ENCODE measurements at regions not wholly inside any gene's neighbourhood (a gene's known extent, or its start where the extent isn't known, plus 50 kb on each side); places are given as distances from the start of the nearest gene placed in this dataset.

GRCh38 chr2:176626796-176627195 is 357.6 kb downstream of the MTX2 start:
- H3K4me2 ChIP-seq (ENCODE audit: insufficient read depth, low read length) = no peak overlapping the region
- H3K4me3 ChIP-seq (ENCODE audit: insufficient read depth, low read length) = no peak overlapping the region
- H3K79me2 ChIP-seq (ENCODE audit: insufficient read depth, low read length) = no peaks in the 10 kb centered on the region
- H3K4me1 ChIP-seq (ENCODE audit: insufficient read depth, low read length) = no peaks in the 10 kb centered on the region
- no peaks in the 10 kb centered on the region for H3K9me3 ChIP-seq (ENCODE audit: low read depth, low read length)
- no peaks in the 10 kb centered on the region for H3K27me3 ChIP-seq (ENCODE audit: insufficient read depth, low read length)
- DNase-seq (ENCODE audit: insufficient read length, low spot score, missing footprints) = peak; percentile 14
- TF ChIP-seq CTCF (IDR thresholded peaks at IDR 0.05; ENCODE audit: extremely low read depth, low read depth, low read length) = no peak
- no peak overlapping the region for H2AFZ ChIP-seq (ENCODE audit: low read length)
- no peak overlapping the region for H3K27ac ChIP-seq (ENCODE audit: low read depth, low read length)
- no peaks in the 10 kb centered on the region for H3K36me3 ChIP-seq (ENCODE audit: insufficient read depth, low read length)
- no peaks in the 10 kb centered on the region for H4K20me1 ChIP-seq (ENCODE audit: insufficient read depth, low read length)

DNA sequence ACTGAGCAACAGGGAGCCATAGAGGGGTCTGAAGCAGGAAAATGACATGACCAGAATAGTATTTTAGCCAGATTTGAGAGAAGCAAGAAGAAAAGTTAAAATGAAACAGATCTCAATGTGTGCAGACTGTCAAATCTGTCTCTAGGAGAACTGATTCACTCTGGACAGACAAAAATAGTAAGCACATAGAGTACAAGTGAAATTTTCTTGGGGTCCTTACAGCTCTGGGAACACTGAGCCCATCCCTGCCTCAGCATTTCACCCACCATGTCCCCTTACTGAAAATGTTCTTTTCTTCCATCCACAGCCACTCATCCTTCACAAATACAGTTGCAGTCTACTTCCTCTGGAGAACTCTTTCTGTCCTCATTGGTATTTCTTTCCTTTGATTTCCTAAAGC is 359.2 kb downstream of the MTX2 start:
- no peak overlapping the region for H2AFZ ChIP-seq (ENCODE audit: low read length)
- peaks cover 5% of the 10 kb centered on the region for H3K36me3 ChIP-seq (ENCODE audit: insufficient read depth, low read length)
- no peak overlapping the region for H3K4me3 ChIP-seq (ENCODE audit: insufficient read depth, low read length)
- H3K79me2 ChIP-seq (ENCODE audit: insufficient read depth, low read length) = no peaks in the 10 kb centered on the region
- no peaks in the 10 kb centered on the region for H4K20me1 ChIP-seq (ENCODE audit: insufficient read depth, low read length)
- no peaks in the 10 kb centered on the region for H3K27me3 ChIP-seq (ENCODE audit: insufficient read depth, low read length)
- no peaks in the 10 kb centered on the region for H3K4me1 ChIP-seq (ENCODE audit: insufficient read depth, low read length)
- no peak overlapping the region for H3K4me2 ChIP-seq (ENCODE audit: insufficient read depth, low read length)
- no peak overlapping the region for H3K27ac ChIP-seq (ENCODE audit: low read depth, low read length)
- TF ChIP-seq CTCF (IDR thresholded peaks at IDR 0.05; ENCODE audit: extremely low read depth, low read depth, low read length) = no peak
- no peak for DNase-seq (ENCODE audit: insufficient read length, low spot score, missing footprints)
- no peaks in the 10 kb centered on the region for H3K9me3 ChIP-seq (ENCODE audit: low read depth, low read length)

DNA sequence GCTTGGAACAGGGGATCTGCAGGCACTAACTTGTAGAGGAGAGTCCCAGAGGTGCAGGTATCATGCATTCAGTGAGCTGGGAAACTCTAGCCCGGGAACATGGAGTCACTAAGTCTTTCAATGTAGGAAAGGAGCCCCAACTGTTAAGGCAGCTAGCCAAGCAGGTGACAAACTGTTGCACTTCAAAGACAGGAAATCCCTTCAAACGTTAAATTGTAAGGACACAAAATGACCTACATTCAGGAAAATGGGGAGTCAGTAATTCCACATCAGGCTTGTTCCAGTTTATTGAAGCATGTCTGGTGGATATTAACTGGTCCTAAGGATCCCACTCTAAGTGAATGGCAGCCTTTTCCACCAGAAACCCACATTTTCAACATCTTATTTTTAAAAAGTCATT is 364.5 kb downstream of the MTX2 start:
- peaks cover 9% of the 10 kb centered on the region for H3K79me2 ChIP-seq (ENCODE audit: insufficient read depth, low read length)
- no peak overlapping the region for H3K4me2 ChIP-seq (ENCODE audit: insufficient read depth, low read length)
- H3K4me3 ChIP-seq (ENCODE audit: insufficient read depth, low read length) = no peak overlapping the region
- no peak for TF ChIP-seq CTCF (IDR thresholded peaks at IDR 0.05; ENCODE audit: extremely low read depth, low read depth, low read length)
- H2AFZ ChIP-seq (ENCODE audit: low read length) = no peak overlapping the region
- peaks cover 5% of the 10 kb centered on the region for H3K36me3 ChIP-seq (ENCODE audit: insufficient read depth, low read length)
- no peaks in the 10 kb centered on the region for H3K27me3 ChIP-seq (ENCODE audit: insufficient read depth, low read length)
- H3K9me3 ChIP-seq (ENCODE audit: low read depth, low read length) = no peaks in the 10 kb centered on the region
- H4K20me1 ChIP-seq (ENCODE audit: insufficient read depth, low read length) = no peaks in the 10 kb centered on the region
- no peak for DNase-seq (ENCODE audit: insufficient read length, low spot score, missing footprints)
- peaks cover 16% of the 10 kb centered on the region for H3K4me1 ChIP-seq (ENCODE audit: insufficient read depth, low read length)
- no peak overlapping the region for H3K27ac ChIP-seq (ENCODE audit: low read depth, low read length)

GRCh38 chr2:176636401-176636800 is 367.2 kb downstream of the MTX2 start:
- peaks cover 9% of the 10 kb centered on the region for H3K79me2 ChIP-seq (ENCODE audit: insufficient read depth, low read length)
- H3K4me3 ChIP-seq (ENCODE audit: insufficient read depth, low read length) = peak overlapping the region; percentile 39
- H3K9me3 ChIP-seq (ENCODE audit: low read depth, low read length) = no peaks in the 10 kb centered on the region
- peak overlapping the region; percentile 88 for H3K4me2 ChIP-seq (ENCODE audit: insufficient read depth, low read length)
- H2AFZ ChIP-seq (ENCODE audit: low read length) = no peak overlapping the region
- TF ChIP-seq CTCF (IDR thresholded peaks at IDR 0.05; ENCODE audit: extremely low read depth, low read depth, low read length) = no peak
- H4K20me1 ChIP-seq (ENCODE audit: insufficient read depth, low read length) = no peaks in the 10 kb centered on the region
- H3K27me3 ChIP-seq (ENCODE audit: insufficient read depth, low read length) = no peaks in the 10 kb centered on the region
- H3K4me1 ChIP-seq (ENCODE audit: insufficient read depth, low read length) = peaks cover 30% of the 10 kb centered on the region
- no peak overlapping the region for H3K27ac ChIP-seq (ENCODE audit: low read depth, low read length)
- H3K36me3 ChIP-seq (ENCODE audit: insufficient read depth, low read length) = peaks cover 5% of the 10 kb centered on the region
- no peak for DNase-seq (ENCODE audit: insufficient read length, low spot score, missing footprints)
